MM.1S (cell line): ENCODE measurements at regions not wholly inside any gene's neighbourhood (a gene's known extent, or its start where the extent isn't known, plus 50 kb on each side); places are given as distances from the start of the nearest gene placed in this dataset.
"Not testable (repeated sequence)": the region's sequence is repeated elsewhere in the genome, so short reads cannot be mapped to it uniquely, and the experiment has no call there.

Experiments
- DNase-seq: peaks from one replicate; pipeline ENCODE4 v3.0.0-alpha.2; 2015
- H2AFZ ChIP-seq: fragments of 300-600 bp; sonication (generic); 2 replicates; pipeline ENCODE4 v1.6.0; 2016; ENCODE audit warnings: antibody characterized with exemption, low read length
- H3F3A ChIP-seq: fragments of 300-600 bp; sonication (generic); 2 replicates; pipeline ENCODE4 v1.6.1; 2016; ENCODE audit warnings: mild to moderate bottlenecking, antibody characterized with exemption, low read length, moderate library complexity, mixed read lengths; ENCODE audit not compliant: insufficient read depth
- H3K27ac ChIP-seq: fragments of 300-600 bp; sonication (generic); 2 replicates; pipeline ENCODE4 v1.5.1; 2016; ENCODE audit warnings: mild to moderate bottlenecking, low read length
- H3K27me3 ChIP-seq: fragments of 300-600 bp; sonication (generic); replicated peaks from 2 replicates; pipeline ENCODE4 v1.6.0; 2016; ENCODE audit warnings: low read length; ENCODE audit not compliant: insufficient read depth
- H3K36me3 ChIP-seq: fragments of 300-600 bp; sonication (generic); replicated peaks from 2 replicates; pipeline ENCODE4 v1.6.1; 2016; ENCODE audit warnings: mild to moderate bottlenecking, low read length, mixed read lengths; ENCODE audit not compliant: insufficient read depth
- H3K4me1 ChIP-seq: fragments of 300-600 bp; sonication (generic); 2 replicates; pipeline ENCODE4 v1.6.1; 2016; ENCODE audit warnings: low read length, mixed read lengths
- H3K4me2 ChIP-seq: fragments of 300-600 bp; sonication (generic); 2 replicates; pipeline ENCODE4 v1.6.0; 2016; ENCODE audit warnings: low read depth, low read length
- H3K4me3 ChIP-seq: fragments of 300-600 bp; sonication (generic); 2 replicates; pipeline ENCODE4 v1.5.1; 2016; ENCODE audit warnings: low read length, mixed read lengths
- H3K79me2 ChIP-seq: fragments of 300-600 bp; sonication (generic); 2 replicates; pipeline ENCODE4 v1.6.1; 2016; ENCODE audit warnings: mixed run types, low read length, mixed read lengths
- H3K9ac ChIP-seq: fragments of 300-600 bp; sonication (generic); 2 replicates; pipeline ENCODE4 v1.6.1; 2016; ENCODE audit warnings: low read length, mixed read lengths
- H3K9me2 ChIP-seq: fragments of 300-600 bp; sonication (generic); replicated peaks from 2 replicates; pipeline ENCODE4 v1.6.1; 2016; ENCODE audit warnings: mild to moderate bottlenecking, low read length, mixed read lengths; ENCODE audit not compliant: insufficient read depth
- H3K9me3 ChIP-seq: fragments of 300-600 bp; sonication (generic); replicated peaks from 2 replicates; pipeline ENCODE4 v1.6.1; 2016; ENCODE audit warnings: mild to moderate bottlenecking, low read length, mixed read lengths; ENCODE audit not compliant: insufficient read depth
- H4K20me1 ChIP-seq: fragments of 300-600 bp; sonication (generic); 2 replicates; pipeline ENCODE4 v1.6.1; 2016; ENCODE audit warnings: mild to moderate bottlenecking, low read length, moderate library complexity, mixed read lengths; ENCODE audit not compliant: insufficient read depth
- CTCF ChIP-seq: fragments of 300-600 bp; sonication (generic); IDR thresholded peaks from 2 replicates; pipeline ENCODE4 v1.5.1; 2016; ENCODE audit warnings: antibody characterized with exemption, low read length, mixed read lengths
- EZH2 ChIP-seq: fragments of 300-600 bp; sonication (generic); optimal IDR thresholded peaks from 2 replicates; pipeline ENCODE3; 2017; ENCODE audit warnings: low read depth, mild to moderate bottlenecking, antibody characterized with exemption, low read length, mixed read lengths
- EZH2phosphoT487 ChIP-seq: fragments of 300-600 bp; sonication (generic); IDR thresholded peaks from 2 replicates; pipeline ENCODE4 v1.6.1; 2018; ENCODE audit warnings: antibody characterized with exemption, low read length

DNA sequence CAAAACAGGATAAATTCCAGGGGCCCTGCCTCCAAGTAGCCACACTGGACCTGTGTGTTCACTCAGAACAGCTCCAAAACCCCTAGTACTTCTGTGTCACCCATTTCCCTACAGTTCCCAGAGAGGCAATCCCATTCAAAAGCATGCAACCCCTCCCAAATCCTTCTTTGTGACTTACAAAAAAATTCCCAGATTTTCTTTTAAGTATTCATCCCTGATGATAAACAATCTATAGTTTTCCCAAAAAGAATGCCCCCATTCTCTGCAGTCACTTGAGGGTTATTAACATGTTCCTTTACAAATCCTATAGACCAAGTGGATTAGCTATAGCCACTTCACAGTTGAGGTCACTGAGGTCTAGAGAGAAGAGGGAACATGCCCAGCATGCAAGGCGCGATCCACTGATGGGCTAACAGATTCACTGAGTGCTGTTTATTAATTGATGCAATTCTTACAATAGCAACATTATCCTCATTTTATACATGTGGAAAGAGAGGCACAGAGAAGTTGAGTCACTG lies 85.4 kb downstream of the MYL12B start:
- no peaks in the 10 kb centered on the region for H3K36me3 ChIP-seq
- no peak for DNase-seq
- H3K9me2 ChIP-seq, result no peaks in the 10 kb centered on the region
- H3K9ac ChIP-seq, result no peak overlapping the region
- no peak overlapping the region for H3K4me2 ChIP-seq
- no peaks in the 10 kb centered on the region for H3K9me3 ChIP-seq
- no peak overlapping the region for H3K4me3 ChIP-seq
- TF ChIP-seq EZH2phosphoT487 (no peak), CTCF (no peak), EZH2 (no peak)
- no peaks in the 10 kb centered on the region for H3F3A ChIP-seq
- H3K27ac ChIP-seq, result no peak overlapping the region
- H3K79me2 ChIP-seq, result no peaks in the 10 kb centered on the region
- no peak overlapping the region for H2AFZ ChIP-seq
- no peaks in the 10 kb centered on the region for H3K27me3 ChIP-seq
- H3K4me1 ChIP-seq, result no peaks in the 10 kb centered on the region
- no peaks in the 10 kb centered on the region for H4K20me1 ChIP-seq

DNA sequence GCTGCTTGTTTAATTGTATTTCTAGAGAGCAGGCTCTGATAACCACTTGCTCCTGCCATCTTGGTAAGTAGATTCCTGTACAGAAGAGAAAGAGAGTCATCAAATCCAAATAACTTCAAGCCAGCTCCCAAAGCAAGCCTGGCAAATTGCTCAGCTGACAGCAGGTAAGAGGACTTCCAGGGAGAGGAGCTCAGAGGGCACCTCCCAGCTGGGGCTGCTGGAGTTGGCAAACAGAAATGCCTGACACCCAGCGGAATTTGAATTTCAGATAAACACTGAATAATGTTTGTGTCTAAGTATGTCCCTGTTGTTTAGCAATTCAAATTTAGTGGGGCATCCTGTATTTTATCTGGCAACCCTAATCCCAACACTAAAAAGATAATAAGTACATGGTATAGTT lies 86.2 kb downstream of the MYL12B start:
- no peaks in the 10 kb centered on the region for H3K79me2 ChIP-seq
- H4K20me1 ChIP-seq, result no peaks in the 10 kb centered on the region
- TF ChIP-seq EZH2phosphoT487 (no peak), EZH2 (no peak), CTCF (no peak)
- H3K9ac ChIP-seq, result no peak overlapping the region
- no peak overlapping the region for H3K27ac ChIP-seq
- no peaks in the 10 kb centered on the region for H3K9me2 ChIP-seq
- no peaks in the 10 kb centered on the region for H3K27me3 ChIP-seq
- H3K36me3 ChIP-seq, result no peaks in the 10 kb centered on the region
- DNase-seq, result no peak
- no peak overlapping the region for H3K4me3 ChIP-seq
- H2AFZ ChIP-seq, result no peak overlapping the region
- H3F3A ChIP-seq, result no peaks in the 10 kb centered on the region
- no peaks in the 10 kb centered on the region for H3K9me3 ChIP-seq
- no peak overlapping the region for H3K4me2 ChIP-seq
- H3K4me1 ChIP-seq, result no peaks in the 10 kb centered on the region

GRCh38 chr18:3349046-3349841 lies 87.3 kb downstream of the MYL12B start:
- H3K9me3 ChIP-seq, H4K20me1 ChIP-seq, H3K36me3 ChIP-seq, H3K4me1 ChIP-seq, H3K27me3 ChIP-seq, H3K27ac ChIP-seq, H3K4me3 ChIP-seq, H3K9me2 ChIP-seq, H2AFZ ChIP-seq, H3F3A ChIP-seq, H3K4me2 ChIP-seq, DNase-seq, H3K79me2 ChIP-seq, H3K9ac ChIP-seq: not testable (repeated sequence)

GRCh38 chr18:3350021-3350420 lies 88.1 kb downstream of the MYL12B start:
- no peaks in the 10 kb centered on the region for H4K20me1 ChIP-seq

More at GRCh38 chr18:3350021-3350420, 88.1 kb downstream of the MYL12B start:
- Histone ChIP-seq H3K4me3 (no peak overlapping the region), H3K9me2 (no peaks in the 10 kb centered on the region), H3K27me3 (no peaks in the 10 kb centered on the region), H3K9ac (no peak overlapping the region), H3K4me2 (no peak overlapping the region), H3K27ac (no peak overlapping the region), H2AFZ (no peak overlapping the region), H3K36me3 (no peaks in the 10 kb centered on the region), H3K79me2 (no peaks in the 10 kb centered on the region), H3K9me3 (no peaks in the 10 kb centered on the region), H3F3A (no peaks in the 10 kb centered on the region), H3K4me1 (no peaks in the 10 kb centered on the region)
- no peak for DNase-seq
- TF ChIP-seq EZH2phosphoT487 (no peak), EZH2 (no peak), CTCF (no peak)
